ENCODE measurements at regions not wholly inside any gene's neighbourhood (a gene's known extent, or its start where the extent isn't known, plus 50 kb on each side); places are given as distances from the start of the nearest gene placed in this dataset.

DNA sequence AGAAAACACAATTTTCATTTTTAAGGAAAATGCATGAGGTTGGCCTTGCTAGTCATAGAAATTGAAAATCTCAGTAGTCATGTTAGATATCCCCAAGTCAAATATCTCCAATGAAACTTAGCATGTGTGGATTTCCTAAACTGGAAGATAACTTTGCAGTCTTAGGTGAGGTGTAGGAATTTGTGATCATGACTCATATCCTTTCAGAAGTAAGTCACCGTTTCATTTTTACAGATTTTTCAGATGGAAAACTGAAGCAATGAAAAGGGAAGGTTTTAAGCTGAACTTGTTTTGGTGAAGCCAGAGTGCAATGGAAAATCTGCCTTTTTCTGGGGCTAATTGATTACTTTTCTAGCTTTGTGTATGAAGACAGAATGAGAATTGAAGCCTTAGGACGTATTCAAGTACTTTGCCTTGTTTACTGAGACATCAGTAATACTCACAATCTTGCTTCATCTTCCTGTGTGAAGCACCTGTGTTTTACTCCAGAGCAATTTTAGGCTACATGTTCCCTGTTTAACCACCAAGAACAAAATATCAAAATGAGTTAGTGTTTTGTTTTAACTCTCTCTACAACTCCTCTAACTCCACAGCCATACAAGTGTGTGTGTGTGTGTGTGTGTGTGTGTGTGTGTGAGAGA, 1662.8 kb upstream of the ADGRL3 start:
- Histone ChIP-seq H3K27me3 (no peaks in the 10 kb centered on the region), H3K4me3 (no peak overlapping the region), H3K36me3 (ENCODE audit: low read depth, missing control alignments) (no peaks in the 10 kb centered on the region), H3K9me3 (no peaks in the 10 kb centered on the region), H3K27ac (no peak overlapping the region), H3K4me1 (no peaks in the 10 kb centered on the region)
- intact Hi-C loops (cut with DNase I; ENCODE audit: low total_unique reads): no loop called here
- no peak for DNase-seq
- TF ChIP-seq POLR2A (IDR thresholded peaks at IDR 0.05): no peak
- TF ChIP-seq, protein P1, sequence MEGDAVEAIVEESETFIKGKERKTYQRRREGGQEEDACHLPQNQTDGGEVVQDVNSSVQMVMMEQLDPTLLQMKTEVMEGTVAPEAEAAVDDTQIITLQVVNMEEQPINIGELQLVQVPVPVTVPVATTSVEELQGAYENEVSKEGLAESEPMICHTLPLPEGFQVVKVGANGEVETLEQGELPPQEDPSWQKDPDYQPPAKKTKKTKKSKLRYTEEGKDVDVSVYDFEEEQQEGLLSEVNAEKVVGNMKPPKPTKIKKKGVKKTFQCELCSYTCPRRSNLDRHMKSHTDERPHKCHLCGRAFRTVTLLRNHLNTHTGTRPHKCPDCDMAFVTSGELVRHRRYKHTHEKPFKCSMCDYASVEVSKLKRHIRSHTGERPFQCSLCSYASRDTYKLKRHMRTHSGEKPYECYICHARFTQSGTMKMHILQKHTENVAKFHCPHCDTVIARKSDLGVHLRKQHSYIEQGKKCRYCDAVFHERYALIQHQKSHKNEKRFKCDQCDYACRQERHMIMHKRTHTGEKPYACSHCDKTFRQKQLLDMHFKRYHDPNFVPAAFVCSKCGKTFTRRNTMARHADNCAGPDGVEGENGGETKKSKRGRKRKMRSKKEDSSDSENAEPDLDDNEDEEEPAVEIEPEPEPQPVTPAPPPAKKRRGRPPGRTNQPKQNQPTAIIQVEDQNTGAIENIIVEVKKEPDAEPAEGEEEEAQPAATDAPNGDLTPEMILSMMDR (IDR thresholded peaks at IDR 0.05): no peak
- 79 to 85% methylated on average over 2 of the region's 2 CpGs for WGBS, 2 donors

DNA sequence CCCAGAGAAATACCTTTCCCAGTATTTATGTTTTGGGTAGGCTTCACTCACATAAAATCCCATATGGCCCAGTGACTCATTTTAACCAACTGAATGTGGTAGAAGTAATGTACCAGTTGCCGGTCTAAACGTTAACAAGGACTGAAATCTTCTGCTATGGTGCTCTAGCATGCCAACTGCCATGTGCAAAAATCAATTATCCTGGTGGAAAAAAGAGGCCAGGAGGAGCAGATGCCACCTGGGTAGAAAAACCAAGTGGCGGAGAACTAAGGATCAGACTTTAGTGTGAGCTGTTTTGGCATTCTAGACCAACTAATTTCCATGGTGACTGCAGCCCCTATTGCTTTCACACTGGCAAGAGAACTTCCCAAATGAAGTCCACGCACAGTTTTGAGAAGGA, 1660.7 kb upstream of the ADGRL3 start:
- TF ChIP-seq POLR2A (IDR thresholded peaks at IDR 0.05): no peak
- TF ChIP-seq, protein P1 (IDR thresholded peaks at IDR 0.05): no peak
- DNase-seq: no peak
- intact Hi-C loops (cut with DNase I; ENCODE audit: low total_unique reads): no loop called here
- no peaks in the 10 kb centered on the region for H3K36me3 ChIP-seq (ENCODE audit: low read depth, missing control alignments)
- H3K4me3 ChIP-seq: no peak overlapping the region
- no peaks in the 10 kb centered on the region for H3K4me1 ChIP-seq
- H3K27me3 ChIP-seq: no peaks in the 10 kb centered on the region
- 89 to 90% methylated on average over 4 of the region's 4 CpGs for WGBS, 2 donors
- H3K9me3 ChIP-seq: no peaks in the 10 kb centered on the region
- no peak overlapping the region for H3K27ac ChIP-seq

DNA sequence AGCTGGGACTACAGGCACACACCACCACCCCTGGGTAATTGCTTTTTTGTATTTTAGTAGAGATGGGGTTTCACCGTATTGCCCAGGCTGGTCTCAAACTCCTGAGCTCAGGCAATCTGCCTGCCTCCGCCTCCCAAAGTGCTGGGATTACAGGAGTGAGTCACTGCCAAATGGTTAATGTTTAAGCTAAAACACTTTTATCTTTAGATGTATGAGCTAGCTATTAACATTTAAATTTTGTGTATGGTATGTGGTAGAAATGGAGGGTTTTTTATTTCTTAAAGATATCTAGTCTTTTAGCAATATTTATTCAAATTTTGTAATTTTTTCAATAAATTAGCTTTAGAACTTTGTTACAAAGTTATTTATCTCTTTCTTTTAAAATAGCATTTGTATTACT, 1659.8 kb upstream of the ADGRL3 start:
- TF ChIP-seq POLR2A (IDR thresholded peaks at IDR 0.05): no peak
- TF ChIP-seq, protein P1 (IDR thresholded peaks at IDR 0.05): no peak
- H3K4me3 ChIP-seq: no peak overlapping the region
- 94 to 95% methylated on average over 2 of the region's 2 CpGs for WGBS, 2 donors

DNA sequence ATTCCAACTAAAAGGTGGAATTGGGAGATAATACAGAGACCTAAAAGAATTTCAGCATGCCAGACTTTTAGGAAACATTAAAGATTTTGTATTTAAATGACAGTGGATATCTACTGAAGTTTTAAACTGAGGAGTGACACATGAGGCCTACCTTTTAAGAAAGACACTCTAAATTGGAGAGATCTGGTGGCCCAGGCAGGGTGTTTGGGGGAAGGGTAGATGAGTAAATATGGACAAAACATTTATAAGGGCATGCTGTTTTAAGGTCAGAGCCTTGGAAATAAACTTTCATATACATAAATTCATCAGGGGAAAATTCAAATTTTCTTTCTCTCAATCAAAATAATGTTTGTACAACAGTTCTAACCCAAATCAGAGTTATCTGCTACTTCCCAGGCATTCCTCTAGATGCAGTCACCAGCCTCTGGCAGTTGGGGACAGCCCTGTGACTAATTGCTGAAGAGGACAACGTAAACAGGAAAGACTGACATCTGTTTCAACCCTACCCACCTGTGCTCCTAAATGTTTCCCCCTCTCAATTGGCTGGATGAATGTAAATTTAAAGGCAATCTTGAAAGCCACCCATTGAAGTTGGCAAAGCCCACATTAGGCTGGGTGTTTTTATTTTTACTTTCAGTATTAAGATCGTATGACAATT, 1646.9 kb upstream of the ADGRL3 start:
- DNase-seq: no peak
- no peak overlapping the region for H3K4me3 ChIP-seq
- 54 to 64% methylated on average over 2 of the region's 2 CpGs for WGBS, 2 donors

More for the DNA sequence above, 1659.8 kb upstream of the ADGRL3 start:
- no peak overlapping the region for H3K27ac ChIP-seq
- intact Hi-C loops (cut with DNase I; ENCODE audit: low total_unique reads): no loop called here
- H3K27me3 ChIP-seq: no peaks in the 10 kb centered on the region
- no peaks in the 10 kb centered on the region for H3K4me1 ChIP-seq
- H3K9me3 ChIP-seq: no peaks in the 10 kb centered on the region
- no peaks in the 10 kb centered on the region for H3K36me3 ChIP-seq (ENCODE audit: low read depth, missing control alignments)
- DNase-seq: no peak

More for the DNA sequence above, 1646.9 kb upstream of the ADGRL3 start:
- intact Hi-C loops (cut with DNase I; ENCODE audit: low total_unique reads): no loop called here
- Histone ChIP-seq H3K36me3 (ENCODE audit: low read depth, missing control alignments) (no peaks in the 10 kb centered on the region), H3K27me3 (no peaks in the 10 kb centered on the region), H3K4me1 (no peaks in the 10 kb centered on the region), H3K9me3 (no peaks in the 10 kb centered on the region), H3K27ac (no peak overlapping the region)
- TF ChIP-seq, protein P1 (IDR thresholded peaks at IDR 0.05): no peak
- no peak for TF ChIP-seq POLR2A (IDR thresholded peaks at IDR 0.05)

All from testis (tissue), 2 donors.